Spinal cord (tissue), 9 donors: ENCODE measurements at regions not wholly inside any gene's neighbourhood (a gene's known extent, or its start where the extent isn't known, plus 50 kb on each side); places are given as distances from the start of the nearest gene placed in this dataset.
"Not testable (repeated sequence)": the region's sequence is repeated elsewhere in the genome, so short reads cannot be mapped to it uniquely, and the experiment has no call there.

Experiments used
- DNase-seq, 6 donors: peaks; one replicate each; pipeline versions ENCODE4 v3.0.0 to v3.0.0-alpha.2; 2013 to 2015; ENCODE audit warnings: low spot score in 6 of 6, low read depth in 4 of 6
- H3K27ac ChIP-seq: one replicate; pipeline ENCODE4 v1.5.1; 2013; ENCODE audit warnings: low read depth, low read length, control low read depth
- H3K27me3 ChIP-seq: one replicate; pipeline ENCODE4 v1.6.1; 2013; ENCODE audit warnings: low read length; ENCODE audit not compliant: control insufficient read depth, insufficient read depth
- H3K36me3 ChIP-seq: one replicate; pipeline ENCODE4 v1.6.1; 2013; ENCODE audit warnings: low read length; ENCODE audit not compliant: control insufficient read depth, insufficient read depth
- H3K4me1 ChIP-seq: one replicate; pipeline ENCODE4 v1.6.1; 2013; ENCODE audit warnings: low read length; ENCODE audit not compliant: control insufficient read depth, insufficient read depth
- H3K4me3 ChIP-seq: one replicate; pipeline ENCODE4 v1.5.1; 2013; ENCODE audit warnings: low read depth, low read length, control low read depth
- H3K9me3 ChIP-seq: one replicate; pipeline ENCODE4 v1.6.1; 2013; ENCODE audit warnings: low read length; ENCODE audit not compliant: control insufficient read depth, insufficient read depth
- WGBS: methylation state at CpG from one replicate; pipeline ENCODE4 v1.1.5; 2013; ENCODE audit warnings: missing lambda C conversion rate; ENCODE audit not compliant: insufficient coverage; 5-methylcytosine and 5-hydroxymethylcytosine counted together
- donor health status: healthy.

- H3K4me3 ChIP-seq: no peak overlapping the region
- H3K36me3 ChIP-seq: no peaks in the 10 kb centered on the region
- H3K9me3 ChIP-seq: no peaks in the 10 kb centered on the region
- no peaks in the 10 kb centered on the region for H3K27me3 ChIP-seq
- H3K4me1 ChIP-seq: no peaks in the 10 kb centered on the region
- H3K27ac ChIP-seq: no peak overlapping the region
- DNase-seq: no peak
- WGBS: no CpG with 5 or more reads among the region's 3 CpGs
Measured at GRCh38 chr12:25366122-25366521, 115.4 kb upstream of the KRAS start.

DNA sequence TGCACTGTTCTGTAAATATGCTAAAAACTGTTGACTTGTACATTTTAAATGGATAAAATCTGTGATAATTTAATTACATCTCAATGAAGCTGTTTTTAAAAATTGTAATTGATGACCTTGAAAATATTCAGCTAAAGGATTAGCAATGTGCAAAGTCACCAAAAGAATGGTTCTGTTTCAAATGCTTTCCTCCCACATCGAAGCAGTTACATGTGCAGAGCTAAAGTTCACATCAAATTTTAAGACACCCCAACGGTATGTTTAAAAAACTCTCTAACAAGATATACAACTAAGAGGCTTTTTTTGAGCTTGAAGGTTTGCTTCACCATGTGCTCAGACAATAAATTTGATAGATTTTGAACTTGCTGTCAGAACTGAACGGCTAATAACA is 114.6 kb upstream of the KRAS start:
- no peaks in the 10 kb centered on the region for H3K36me3 ChIP-seq

DNA sequence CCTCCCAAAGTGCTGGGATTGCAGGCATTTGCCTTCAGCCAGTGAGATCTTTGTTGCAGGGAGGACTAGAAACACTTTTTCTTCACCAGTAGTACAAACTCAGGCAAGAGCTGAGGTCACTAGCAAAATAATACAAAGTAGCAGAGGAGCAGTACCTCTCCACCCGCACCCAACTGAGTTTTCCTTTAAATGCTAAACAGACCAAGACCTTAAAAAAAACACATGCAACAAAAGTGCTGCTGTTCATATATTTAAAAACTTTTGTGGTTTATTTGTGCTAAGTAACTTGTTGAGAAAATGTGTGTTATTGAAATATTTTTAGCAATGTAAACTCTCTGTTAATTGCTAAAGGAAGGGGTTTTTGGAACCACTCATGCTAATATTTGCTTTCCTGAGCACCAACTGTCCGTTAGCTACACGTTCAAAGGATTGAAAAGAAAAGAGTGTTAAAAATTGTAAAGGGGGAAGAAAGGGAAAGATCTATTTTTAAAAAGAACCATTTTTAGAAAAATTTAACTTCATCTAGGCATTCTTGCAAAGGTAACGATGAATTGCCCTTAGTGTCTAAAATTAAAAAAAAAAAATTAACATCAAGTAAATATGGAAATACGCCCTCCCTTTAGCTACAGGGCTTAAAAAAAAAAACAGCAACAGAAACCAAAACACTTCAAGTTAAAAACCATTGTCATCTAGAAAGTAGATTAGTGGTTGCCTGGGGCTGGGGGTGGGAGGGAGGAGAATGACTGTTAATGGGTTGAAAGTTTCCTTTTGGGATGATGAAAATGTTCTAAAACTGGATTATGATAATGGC is 114.0 kb upstream of the KRAS start:
- no peak for DNase-seq
- no peaks in the 10 kb centered on the region for H3K4me1 ChIP-seq
- no CpG with 5 or more reads among the region's 5 CpGs for WGBS
- no peaks in the 10 kb centered on the region for H3K27me3 ChIP-seq
- no peak overlapping the region for H3K4me3 ChIP-seq
- H3K27ac ChIP-seq: no peak overlapping the region
- no peaks in the 10 kb centered on the region for H3K36me3 ChIP-seq
- no peaks in the 10 kb centered on the region for H3K9me3 ChIP-seq

More for the DNA sequence above, 114.6 kb upstream of the KRAS start:
- Histone ChIP-seq H3K4me1 (no peaks in the 10 kb centered on the region), H3K27ac (no peak overlapping the region), H3K9me3 (no peaks in the 10 kb centered on the region), H3K27me3 (no peaks in the 10 kb centered on the region), H3K4me3 (no peak overlapping the region)
- no peak for DNase-seq
- WGBS: 40% methylated on average over 1 of the region's 3 CpGs

GRCh38 chr12:25362646-25363045 is 111.9 kb upstream of the KRAS start:
- DNase-seq: no peak
- H3K27ac ChIP-seq: no peak overlapping the region
- no peak overlapping the region for H3K4me3 ChIP-seq
- no CpG with 5 or more reads among the region's 4 CpGs for WGBS
- H3K4me1 ChIP-seq: no peaks in the 10 kb centered on the region
- H3K36me3 ChIP-seq: no peaks in the 10 kb centered on the region
- no peaks in the 10 kb centered on the region for H3K27me3 ChIP-seq
- H3K9me3 ChIP-seq: no peaks in the 10 kb centered on the region

DNA sequence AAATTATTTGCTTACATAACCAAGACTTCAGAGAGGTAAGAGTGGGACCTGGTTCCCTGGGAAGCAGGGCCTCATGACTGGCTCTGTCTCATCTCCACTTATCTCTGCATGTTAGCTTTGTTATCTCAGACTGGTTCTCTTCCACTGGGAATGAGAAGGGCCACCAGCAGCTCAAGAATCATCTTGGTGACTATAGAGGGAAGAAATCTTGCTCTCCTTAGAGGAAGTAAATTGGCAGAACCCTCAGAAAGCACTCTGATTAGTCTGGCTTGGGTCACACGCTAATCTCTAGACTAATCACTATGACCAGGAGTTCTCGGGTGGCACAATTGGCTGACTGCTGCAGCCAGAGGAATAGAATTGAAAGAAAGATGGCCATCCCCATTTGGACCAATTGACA is 110.8 kb upstream of the KRAS start:
- no peak for DNase-seq
- 58% methylated on average over 2 of the region's 2 CpGs for WGBS
- Histone ChIP-seq H3K36me3 (no peaks in the 10 kb centered on the region), H3K9me3 (no peaks in the 10 kb centered on the region), H3K27me3 (no peaks in the 10 kb centered on the region), H3K4me1 (no peaks in the 10 kb centered on the region), H3K4me3 (no peak overlapping the region), H3K27ac (no peak overlapping the region)

GRCh38 chr12:25357595-25357994 is 106.9 kb upstream of the KRAS start:
- H3K36me3 ChIP-seq: no peaks in the 10 kb centered on the region
- no peaks in the 10 kb centered on the region for H3K27me3 ChIP-seq
- no peaks in the 10 kb centered on the region for H3K4me1 ChIP-seq
- no peak for DNase-seq
- no peaks in the 10 kb centered on the region for H3K9me3 ChIP-seq
- H3K4me3 ChIP-seq: no peak overlapping the region
- no CpG with 5 or more reads among the region's 2 CpGs for WGBS
- H3K27ac ChIP-seq: no peak overlapping the region

DNA sequence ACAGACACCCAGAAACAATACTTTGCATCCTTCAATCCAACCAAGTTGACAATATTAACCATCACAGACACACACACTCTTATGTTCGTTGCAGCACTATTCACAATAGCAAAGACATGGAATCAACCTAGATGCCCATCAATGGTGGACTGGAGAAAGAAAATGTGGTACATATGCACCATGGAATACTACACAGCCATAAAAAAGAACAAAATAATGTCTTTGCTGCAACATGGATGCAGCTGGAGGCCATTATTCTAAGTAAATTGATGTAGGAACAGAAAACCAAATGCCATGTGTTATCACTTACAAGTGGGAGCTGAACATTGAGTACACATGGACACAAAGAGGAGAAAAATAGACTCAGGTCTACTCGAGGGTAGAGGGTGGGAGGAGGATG is 102.2 kb upstream of the KRAS start:
- H3K4me1 ChIP-seq, H3K27ac ChIP-seq, H3K36me3 ChIP-seq, H3K9me3 ChIP-seq, DNase-seq, H3K27me3 ChIP-seq, H3K4me3 ChIP-seq: not testable (repeated sequence)
- WGBS: no CpG with 5 or more reads among the region's 2 CpGs

DNA sequence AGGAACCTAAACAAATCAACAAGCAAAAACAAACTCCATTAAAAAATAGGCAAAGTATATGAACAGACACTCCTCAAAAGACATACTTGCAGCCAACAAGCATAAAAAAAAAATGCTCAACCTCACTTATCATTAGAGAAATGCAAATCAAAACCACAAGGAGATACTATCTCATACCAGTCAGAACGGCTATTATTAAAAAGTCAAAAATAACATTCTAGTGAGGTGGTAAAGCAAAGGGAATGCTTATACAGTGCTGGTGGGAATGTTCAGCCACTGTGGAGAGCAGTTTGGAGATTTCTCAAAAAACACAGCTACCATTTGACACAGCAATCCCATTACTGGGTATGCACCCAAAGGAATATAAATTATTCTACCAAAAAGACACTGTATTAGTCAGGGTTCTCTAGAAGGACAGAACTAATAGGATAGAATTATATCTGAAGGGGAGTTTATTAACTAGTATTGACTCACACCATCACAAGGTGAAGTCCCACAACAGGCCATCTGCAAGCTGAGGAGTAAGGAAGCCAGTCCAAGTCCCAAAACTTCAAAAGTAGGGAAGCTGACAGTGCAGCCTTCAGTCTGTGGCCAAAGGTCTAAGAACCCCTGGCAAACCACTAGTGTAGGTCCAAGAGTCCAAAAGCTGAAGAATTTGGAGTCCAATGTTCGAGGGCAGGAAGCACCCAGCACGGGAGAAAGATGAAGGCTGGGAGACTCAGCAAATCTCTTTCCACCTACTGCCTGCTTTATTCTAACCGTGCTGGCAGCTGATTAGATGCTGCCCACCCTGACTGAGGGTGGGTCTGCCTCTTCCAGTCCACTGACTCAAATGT is 101.6 kb upstream of the KRAS start:
- no peaks in the 10 kb centered on the region for H3K27me3 ChIP-seq
- no peaks in the 10 kb centered on the region for H3K36me3 ChIP-seq
- no peak overlapping the region for H3K4me3 ChIP-seq
- H3K27ac ChIP-seq: no peak overlapping the region
- DNase-seq: no peak
- no peaks in the 10 kb centered on the region for H3K9me3 ChIP-seq
- WGBS: 100% methylated on average over 1 of the region's 4 CpGs
- H3K4me1 ChIP-seq: no peaks in the 10 kb centered on the region

GRCh38 chr12:25348593-25348895 is 97.8 kb upstream of the KRAS start:
- no peaks in the 10 kb centered on the region for H3K27me3 ChIP-seq
- no peaks in the 10 kb centered on the region for H3K36me3 ChIP-seq
- DNase-seq: no peak
- no CpG with 5 or more reads among the region's 1 CpG for WGBS
- H3K27ac ChIP-seq: no peak overlapping the region
- no peak overlapping the region for H3K4me3 ChIP-seq
- H3K9me3 ChIP-seq: no peaks in the 10 kb centered on the region
- no peaks in the 10 kb centered on the region for H3K4me1 ChIP-seq
